NOMO-1 (cell line): ENCODE measurements at regions not wholly inside any gene's neighbourhood (a gene's known extent, or its start where the extent isn't known, plus 50 kb on each side); places are given as distances from the start of the nearest gene placed in this dataset.
"Not testable (repeated sequence)": the region's sequence is repeated elsewhere in the genome, so short reads cannot be mapped to it uniquely, and the experiment has no call there.

Source experiments
- DNase-seq, 2 experiments: peaks; one replicate each; lab custom pipeline; 2025; ENCODE audit not compliant: unreplicated experiment in 2 of 2; lab: John Stamatoyannopoulos, UW

DNA sequence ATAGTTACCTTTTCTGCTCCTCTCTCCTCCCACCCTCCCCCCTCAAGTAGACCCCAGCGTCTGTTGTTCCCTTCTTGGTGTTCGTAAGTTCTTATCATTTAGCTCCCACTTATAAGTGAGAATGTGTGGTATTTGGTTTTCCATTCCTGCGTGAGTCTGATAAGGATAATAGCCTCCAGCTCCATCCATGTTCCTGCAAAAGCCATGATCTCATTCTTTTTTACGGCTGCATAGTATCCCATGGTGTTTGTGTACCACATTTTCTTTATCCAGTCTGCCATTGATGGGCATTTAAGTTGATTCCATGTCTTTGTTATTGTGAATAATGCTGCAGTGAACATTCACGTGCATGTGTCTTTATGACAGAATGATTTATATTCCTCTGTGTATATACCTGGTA, 65.3 kb upstream of the FAM20A start:
- DNase-seq, result not testable (repeated sequence)

DNA sequence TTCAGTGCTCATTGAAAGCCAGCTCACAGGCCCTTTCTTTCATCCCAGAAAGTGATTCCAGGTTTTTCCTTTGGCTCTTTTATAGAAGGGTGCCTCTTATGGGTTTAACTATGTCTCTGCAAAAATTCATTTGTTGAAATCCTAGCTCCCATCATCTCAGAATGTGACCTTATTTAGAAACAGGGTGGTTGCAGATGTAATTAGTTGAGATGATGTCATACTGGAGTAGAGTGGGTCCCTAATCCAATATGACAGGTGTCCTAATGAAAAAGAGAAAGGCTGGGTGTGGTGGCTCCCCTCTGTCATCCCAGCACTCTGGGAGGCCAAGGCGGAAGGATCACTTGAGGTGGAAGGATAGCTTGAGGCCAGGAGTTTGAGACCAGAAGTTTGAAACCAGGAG, 64.2 kb upstream of the FAM20A start:
- no peak for DNase-seq

DNA sequence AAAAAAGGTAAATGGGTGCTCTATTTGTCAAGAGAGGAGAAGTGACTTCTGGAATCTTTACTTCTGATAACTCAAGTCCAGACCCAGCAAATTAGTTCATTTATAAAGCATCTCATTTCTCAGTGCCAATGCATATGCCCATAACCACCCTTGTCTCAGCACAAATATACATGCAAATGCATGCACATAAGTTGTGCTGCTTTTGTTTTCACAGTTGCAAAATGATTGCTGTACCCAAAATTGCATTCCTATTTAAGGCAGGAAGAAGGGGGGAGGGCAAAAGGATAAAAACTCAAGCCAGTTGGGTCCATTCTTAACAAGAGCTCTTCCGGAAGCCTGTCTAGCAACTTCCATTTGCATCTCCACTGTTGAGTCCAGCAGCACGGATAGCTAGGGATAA, 61.3 kb upstream of the FAM20A start:
- no peak for DNase-seq

DNA sequence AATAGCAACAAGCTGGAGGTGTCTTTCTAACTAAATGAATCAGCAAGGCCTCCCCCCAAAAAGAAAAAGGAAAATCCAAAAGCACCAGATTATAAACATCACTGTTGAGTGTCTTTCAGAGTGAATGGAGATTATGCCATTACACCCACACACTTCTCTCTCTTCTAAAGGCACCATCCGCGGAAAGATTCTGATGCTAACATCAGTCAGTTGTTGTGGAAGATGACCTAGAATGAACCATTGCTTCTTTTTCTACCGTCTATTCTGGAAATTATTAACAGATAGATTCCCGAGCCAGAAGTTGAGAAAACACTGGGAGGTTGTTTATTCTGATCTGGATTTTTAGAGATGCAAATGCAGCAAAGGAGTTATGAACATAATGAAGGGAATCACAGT, 60.9 kb upstream of the FAM20A start:
- no peak for DNase-seq

DNA sequence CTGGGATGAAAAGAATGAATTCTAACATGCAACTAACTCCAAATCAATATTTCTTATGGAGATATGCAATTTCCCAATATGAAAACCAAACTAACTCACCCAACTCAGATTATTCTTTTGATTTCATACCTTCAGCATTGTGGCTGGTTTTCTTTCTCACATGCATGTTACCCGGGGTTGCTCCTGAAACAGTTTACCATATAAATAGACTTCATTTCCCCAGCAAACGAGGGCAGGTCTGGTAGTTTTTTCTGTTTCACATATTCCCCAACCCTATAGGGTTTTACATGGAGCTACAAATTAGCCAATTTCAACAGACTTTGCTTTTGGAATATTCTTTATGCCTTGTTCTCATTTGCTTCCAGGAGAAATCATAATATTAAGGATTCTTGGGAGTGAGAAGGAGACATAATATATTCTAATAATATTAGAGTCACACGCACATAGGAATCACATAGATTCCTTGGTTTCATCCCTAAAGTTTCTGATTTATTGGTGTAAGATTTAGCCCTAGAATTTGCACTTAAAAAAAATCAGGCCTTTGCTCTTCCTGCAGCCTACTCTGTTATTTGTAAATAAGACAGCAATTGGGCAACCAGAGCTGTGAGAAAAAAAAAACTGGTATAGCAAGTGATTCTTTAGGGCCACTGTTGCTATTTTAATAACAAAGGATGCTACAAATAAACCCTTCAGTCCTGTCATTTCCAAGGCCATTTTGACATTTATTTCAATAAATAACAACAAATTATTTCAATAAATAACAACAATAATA, 60.3 kb upstream of the FAM20A start:
- no peak for DNase-seq

DNA sequence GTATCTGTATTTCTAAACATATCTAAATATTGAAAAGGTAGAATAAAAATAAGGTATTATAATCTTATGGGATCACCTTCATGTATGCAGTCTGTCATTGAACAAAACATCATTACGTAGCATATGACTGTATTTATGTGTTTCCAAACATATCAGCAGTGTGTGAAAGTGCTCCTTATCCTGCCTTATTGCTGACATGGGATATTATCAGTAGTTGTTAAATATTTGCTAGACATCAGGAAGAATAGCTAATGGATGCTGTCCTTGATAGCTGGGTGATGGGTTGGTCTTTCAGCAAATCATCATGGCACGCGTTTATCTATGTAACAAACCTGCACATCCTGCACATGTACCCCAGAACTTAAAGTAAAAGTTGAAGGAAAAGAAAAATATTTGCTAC, 59.1 kb upstream of the FAM20A start:
- no peak for DNase-seq

DNA sequence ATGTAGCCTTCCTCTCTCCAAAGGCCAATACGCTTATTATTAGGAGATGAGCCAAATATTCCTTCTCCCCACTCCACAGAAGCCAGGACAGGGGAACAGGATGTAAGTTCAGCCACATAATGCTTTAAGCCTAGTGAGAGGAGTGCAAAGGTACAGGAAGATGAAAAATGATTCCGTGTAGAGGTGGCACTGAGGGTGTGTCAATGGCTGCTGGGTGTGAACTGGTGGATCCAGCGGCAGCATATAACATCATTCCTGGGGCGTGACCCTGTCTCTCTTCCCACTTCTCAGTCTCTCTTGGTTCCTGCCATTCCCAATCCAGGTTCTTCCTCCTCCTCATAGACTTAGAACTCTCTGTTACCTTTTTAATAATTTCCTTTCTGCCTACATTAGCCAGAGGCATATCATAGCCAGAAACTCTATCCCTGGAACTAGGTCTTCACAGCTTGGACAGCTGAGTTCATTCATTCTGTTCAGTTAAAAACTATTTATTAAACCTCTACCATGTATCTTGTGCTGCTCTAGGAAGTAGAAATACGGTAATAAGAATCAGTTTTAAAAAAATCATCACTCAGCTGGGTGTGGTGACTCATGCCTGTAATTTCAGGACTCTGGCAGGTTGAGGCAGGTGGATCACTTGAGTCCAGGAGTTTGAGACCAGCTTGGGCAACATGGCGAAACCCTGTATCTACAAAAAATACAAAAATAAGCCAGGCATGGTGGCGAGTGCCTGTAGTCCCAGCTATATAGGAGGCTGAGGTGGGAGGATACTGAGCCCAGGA, 58.0 kb upstream of the FAM20A start:
- DNase-seq, result no peak

DNA sequence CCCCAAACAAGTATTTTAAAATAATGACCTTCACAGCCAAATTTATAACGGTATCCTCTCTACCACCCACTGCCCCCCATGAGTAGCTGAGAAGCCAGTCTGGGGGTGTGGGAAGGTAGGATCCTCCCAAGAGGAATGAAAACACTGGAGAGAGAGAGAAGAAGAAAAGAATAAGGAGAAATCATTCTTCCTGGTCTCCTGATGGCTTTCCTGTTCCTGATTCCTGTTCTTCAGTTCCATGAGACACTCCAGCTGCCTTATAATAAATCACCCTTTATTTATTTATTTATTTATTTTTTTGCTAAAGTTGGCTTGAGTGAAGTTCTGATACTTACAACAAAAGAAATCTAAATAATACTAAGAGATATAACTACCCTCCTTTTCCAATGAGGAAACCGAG, 56.4 kb upstream of the FAM20A start:
- no peak for DNase-seq

DNA sequence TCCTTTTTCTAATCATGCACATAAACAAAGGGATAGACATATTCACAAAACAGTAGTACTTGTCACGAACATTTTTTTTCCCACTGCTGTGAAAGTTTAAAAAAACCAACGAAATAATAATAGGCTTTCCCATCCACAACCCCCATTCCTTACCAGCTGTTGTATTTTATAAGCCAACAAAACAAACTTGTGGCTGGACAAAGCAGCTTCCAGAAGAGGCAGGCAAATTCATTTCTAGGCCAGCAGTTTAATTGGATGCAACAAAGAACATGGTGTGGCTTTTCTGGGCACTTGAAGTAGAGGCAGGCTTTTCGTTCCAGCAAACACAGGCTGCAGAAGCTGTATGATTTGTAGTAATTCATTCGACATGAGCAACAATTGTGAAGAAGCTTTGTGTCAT, 56.0 kb upstream of the FAM20A start:
- no peak for DNase-seq

DNA sequence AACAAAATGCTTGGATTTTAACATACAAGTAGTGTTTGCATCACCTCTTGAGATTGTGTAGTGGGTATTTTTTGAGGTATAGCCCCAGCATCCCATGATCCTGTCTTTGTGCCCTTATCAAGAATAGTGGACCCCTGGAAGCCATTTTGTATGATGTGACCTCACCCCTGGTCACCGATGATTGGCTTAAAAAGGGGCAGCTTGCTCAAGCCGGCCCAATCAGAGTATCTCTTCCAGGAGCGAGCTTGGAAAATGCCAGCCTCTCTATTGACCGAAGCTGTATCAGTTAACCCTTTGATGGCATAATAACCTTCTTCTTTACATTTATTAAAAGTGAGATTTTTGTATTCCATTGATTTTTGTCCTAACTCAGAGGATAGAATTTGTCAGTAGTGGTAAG, 55.5 kb upstream of the FAM20A start:
- DNase-seq, result no peak
